Activated CD4-positive, alpha-beta T cell treated with anti-CD3 and anti-CD28 coated beads, Interleukin-2, amount 50 U/mL, for 1 hour (primary cell): ENCODE measurements at regions not wholly inside any gene's neighbourhood (a gene's known extent, or its start where the extent isn't known, plus 50 kb on each side); places are given as distances from the start of the nearest gene placed in this dataset.

ENCODE experiments used
- DNase-seq: peaks from one replicate; pipeline ENCODE4 v3.0.0-alpha.2; 2020

- no peak for DNase-seq
These were observed 211.7 kb downstream of the TFAP2C start for GRCh38 chr20:56840716-56841261.

GRCh38 chr20:56841346-56841908, 212.3 kb downstream of the TFAP2C start:
- no peak for DNase-seq

DNA sequence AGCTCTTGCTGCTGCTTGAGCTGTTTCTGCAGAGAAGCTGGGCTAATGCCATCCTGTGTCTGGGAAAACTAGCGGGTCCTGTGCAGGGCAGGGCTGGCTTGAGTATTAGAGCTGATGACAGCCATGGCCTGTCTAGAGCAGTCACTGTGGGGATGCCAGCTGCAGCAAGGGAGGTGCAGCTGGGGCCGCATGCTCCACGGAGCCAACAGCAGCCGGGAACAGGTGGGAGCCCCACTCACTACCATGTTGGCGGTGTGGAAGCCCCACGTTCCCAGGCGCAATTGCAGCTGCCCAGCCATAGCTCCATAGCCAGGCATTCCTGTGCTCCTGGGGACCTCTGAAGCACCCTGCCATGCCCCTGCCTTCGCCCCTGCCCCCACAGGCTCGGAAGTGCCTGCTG, 212.9 kb downstream of the TFAP2C start:
- no peak for DNase-seq

- no peak for DNase-seq
These were observed 214.3 kb downstream of the TFAP2C start for GRCh38 chr20:56843386-56843785.

- no peak for DNase-seq
These were observed 214.7 kb downstream of the TFAP2C start for GRCh38 chr20:56843817-56844216.

GRCh38 chr20:56845546-56846086, 216.5 kb downstream of the TFAP2C start:
- no peak for DNase-seq

DNA sequence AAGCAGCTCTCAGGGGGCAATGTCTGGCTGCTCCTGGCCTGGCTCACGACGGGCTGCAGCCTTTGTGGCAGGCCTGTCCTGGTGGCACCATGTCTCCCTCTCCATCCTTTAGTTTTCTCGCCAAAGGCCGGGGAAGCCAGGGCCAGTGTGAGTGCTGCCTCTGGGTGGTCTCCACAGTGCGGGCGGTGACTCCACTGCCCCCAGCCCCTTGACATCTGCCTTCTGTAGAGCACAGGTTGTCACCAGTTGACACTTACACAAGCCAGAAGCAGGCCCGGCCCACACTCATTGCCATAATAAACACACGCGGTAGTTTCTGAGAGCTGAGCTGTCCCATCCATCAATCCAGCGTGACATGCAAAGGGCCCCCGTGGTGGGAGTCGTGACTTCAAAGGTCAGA, 219.5 kb downstream of the TFAP2C start:
- no peak for DNase-seq

- no peak for DNase-seq
These were observed 222.4 kb downstream of the TFAP2C start for GRCh38 chr20:56851552-56851951.

DNA sequence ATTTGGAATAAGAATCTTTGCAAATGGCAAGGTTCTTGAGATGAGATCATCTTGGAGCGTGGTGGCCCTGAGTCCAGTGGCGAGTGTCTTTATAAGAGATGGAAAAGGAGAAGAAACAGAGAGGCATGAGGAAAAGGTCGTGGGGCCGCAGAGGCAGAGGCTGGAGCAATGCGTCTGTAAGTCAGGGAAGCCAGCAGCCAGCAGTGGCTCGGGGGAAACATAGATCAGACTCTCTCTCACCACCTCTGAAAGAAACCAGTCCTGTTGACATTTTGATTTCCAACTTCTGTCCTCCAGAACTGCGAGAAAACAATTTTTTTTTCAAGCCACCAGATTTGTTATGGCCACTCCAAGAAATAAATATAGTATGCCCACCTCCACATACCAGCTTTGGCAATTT, 226.6 kb downstream of the TFAP2C start:
- no peak for DNase-seq

DNA sequence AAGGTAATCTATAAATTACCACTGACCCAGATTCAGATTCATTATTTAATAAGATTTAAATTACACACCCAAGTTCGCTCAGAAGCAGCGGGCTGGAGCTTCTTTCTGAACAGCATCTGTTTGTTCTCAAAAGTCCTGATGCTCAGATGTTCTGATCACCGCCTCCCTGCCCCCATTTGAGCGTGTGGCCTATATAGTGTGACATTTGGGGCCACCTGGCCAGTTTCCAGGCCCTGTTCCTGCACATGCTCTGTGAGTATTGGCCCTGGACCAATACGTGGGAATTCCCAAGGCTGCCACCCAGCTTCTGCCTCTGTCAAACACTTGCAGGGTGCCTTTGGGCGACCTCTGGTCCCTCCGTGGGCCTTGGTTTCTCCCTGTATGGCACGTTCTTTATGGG, 228.8 kb downstream of the TFAP2C start:
- DNase-seq = no peak

- DNase-seq = no peak
These were observed 230.1 kb downstream of the TFAP2C start for GRCh38 chr20:56859039-56859800.

- DNase-seq = no peak
These were observed 230.7 kb downstream of the TFAP2C start for GRCh38 chr20:56859801-56860261.

DNA sequence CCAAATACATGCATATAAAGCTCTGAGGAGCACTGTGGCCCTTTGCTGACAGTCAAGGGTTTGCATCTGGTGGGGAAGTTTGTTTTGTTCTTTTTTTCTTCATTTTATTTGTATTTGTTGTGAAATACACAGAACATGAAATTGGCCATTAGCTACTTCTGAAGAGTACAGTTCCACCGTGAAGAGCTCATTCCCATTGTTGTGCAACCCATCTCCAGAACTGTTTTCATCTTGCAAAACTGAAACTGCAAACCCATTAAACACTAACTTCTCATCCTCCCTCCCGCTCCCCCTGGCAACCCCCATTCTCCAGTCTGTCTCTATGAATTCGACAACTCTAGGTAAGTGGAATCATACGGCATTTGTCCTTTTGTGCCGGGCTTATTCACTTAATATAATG, 231.3 kb downstream of the TFAP2C start:
- no peak for DNase-seq

DNA sequence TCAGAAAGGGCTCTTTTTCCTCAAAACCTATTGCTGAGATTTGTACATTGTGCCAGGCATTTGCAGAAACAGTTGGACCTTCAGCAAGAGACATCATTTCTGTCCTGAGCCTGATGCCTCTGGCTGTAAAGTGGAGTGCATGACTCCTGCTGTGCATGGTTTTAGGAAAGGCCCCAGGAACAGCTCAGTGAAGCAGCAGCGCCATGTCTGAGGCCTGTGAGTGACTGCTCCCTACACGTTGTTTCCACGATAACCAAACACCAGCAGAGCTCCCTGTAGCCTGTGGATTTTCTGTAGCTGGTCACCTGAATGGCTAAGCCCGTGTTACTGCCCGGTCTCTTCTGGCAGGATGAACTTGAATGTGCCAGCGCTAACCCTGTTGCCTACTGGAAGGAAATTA, 232.5 kb downstream of the TFAP2C start:
- no peak for DNase-seq

DNA sequence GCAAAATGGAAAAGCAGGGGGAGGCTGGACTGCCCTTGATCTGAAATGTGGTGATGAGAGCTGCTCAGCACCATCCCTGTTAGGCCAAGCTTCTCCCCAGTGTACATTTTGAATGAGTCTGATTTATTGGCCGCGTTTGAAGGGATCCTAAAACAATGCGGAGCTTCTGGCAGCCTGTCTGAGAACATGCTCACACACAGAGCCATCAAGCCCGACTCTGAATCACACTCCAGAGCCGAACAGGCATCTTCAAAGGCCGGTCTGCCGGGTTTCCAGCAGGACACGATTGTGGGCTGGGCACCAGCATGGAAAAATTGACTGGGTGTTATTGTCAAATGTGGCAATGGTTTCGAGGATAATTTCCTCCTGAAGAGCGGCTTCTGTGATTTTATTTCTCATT, 235.9 kb downstream of the TFAP2C start:
- no peak for DNase-seq

- no peak for DNase-seq
These were observed 238.0 kb downstream of the TFAP2C start for GRCh38 chr20:56867128-56867527.

DNA sequence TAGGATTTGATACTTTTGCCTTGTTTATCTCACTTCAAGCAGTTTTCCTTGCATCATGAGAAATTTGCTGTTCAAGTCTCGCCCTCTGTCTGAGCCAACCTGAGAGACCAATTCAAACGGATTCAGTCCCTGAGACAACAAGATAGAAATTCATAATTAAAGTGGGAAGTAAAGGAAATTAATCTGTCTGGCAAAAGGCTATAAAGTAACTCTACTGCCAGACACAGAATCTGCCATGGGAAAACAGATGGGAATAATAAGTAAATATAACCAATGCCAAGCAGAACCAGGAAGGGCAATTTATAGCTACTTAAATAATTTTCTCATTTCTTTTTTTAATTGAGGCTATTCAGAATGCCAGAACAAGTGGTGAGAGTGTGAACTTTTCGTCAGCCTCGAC, 239.6 kb downstream of the TFAP2C start:
- no peak for DNase-seq

- DNase-seq = no peak
These were observed 241.2 kb downstream of the TFAP2C start for GRCh38 chr20:56870271-56870670.

- DNase-seq = no peak
These were observed 242.6 kb downstream of the TFAP2C start for GRCh38 chr20:56871691-56872090.

DNA sequence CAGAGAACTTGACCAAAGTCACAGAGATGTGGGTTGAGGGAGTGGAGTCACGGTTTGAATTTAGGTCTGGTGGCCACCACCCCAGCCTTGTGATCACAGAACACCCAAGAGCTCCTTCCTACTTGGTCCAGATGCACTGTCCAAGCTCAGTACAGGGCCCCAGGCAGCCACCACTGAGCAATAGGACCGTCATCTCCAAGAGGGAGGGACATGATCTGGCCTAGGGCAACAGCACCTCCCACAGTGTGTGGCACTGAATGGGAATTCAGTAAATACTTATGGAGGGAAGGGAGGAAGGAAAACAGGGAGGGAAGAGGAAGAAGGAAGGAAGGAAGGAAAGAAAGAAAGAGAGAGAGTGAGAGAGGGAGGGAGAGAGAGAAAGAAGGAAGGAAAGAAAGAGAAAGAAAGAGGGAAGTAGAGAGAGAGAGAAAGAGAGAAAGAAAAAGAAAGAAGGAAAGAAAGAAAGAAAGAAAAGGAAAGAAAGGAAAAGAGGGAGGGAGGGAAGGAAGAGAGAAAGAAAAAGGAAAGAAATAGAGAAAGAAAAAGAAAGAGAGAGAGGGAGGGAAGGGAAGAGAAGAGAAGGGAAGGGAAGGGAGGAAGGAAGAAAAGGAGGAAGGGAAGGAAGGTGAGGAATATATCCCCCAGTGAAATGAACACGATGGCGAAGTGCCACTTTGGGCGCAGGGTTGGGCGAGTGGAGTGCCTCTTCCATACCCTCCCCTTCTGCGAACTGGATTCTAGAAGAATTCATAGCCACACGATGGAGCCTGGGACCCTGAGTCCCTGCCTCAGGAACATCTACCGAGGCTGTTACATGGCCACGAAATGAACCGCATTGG, 243.7 kb downstream of the TFAP2C start:
- no peak for DNase-seq

DNA sequence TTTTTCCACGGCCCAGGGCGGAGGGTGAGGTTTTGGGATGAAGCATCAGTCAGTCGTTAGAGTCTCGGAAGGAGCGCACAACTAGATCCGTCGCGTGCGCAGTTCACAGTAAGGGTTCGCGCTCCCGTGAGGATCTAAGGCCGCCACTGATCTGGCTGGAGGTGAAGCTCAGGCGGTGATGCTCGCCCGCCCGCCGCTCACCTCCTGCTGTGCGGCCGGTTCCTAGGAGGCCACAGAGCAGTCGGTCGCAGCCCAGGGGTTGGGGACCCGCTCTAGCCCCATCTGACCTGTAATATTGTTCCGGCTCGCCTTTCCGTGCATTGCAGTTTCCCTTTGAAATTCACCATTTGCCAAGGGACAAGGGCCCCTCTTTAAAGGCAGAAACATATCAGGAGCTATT, 244.7 kb downstream of the TFAP2C start:
- DNase-seq = no peak

DNA sequence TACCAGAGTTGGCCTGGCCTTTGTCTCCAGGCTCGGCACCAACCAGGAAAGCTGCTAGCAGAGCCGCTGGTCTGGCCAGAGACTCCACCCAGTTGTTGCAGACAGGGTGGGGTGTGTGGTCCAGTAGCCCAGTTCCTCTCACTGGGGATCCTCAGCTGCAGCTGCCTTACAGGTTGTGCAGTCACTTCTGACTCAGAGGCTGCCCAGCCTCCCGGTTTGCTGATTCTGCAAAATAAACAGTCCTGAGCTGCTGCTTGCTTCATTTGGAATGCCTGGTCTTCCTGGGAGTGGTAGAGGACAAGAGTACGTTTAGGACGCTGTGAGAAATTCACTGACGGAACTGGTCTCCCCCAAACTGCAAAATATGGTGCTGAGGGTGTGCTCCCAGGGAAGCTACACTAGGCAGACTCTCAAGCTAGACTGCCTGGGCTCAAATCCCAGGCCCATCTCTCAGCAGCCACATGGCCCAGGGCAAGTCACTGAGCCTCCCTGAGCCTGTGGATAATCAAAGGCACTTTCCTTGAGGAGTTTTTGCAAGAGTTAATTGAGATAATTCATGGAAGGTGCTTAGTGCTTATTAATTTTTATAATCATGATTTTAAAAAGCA, 246.1 kb downstream of the TFAP2C start:
- no peak for DNase-seq

DNA sequence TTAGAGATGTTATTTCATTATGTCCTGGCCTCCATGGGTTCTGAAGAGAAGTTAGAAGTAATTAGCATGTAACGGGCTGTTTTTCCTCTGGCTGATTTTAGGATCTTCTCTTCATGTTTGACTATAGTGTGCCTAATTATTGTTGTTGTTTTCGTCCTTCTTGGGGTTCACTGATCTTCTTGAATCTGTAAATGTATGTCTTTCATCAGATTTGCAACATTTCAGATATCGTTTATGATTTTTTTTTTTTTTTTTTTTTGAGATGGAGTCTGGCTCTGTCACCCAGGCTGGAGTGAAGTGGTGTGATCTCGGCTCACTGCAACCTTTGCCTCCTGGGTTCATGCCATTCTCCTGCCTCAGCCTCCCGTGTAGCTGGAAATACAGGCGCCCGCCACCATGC, 246.7 kb downstream of the TFAP2C start:
- no peak for DNase-seq
